ENCODE measurements at regions not wholly inside any gene's neighbourhood (a gene's known extent, or its start where the extent isn't known, plus 50 kb on each side); places are given as distances from the start of the nearest gene placed in this dataset.

GRCh38 chr14:78016532-78016931 lies 153.6 kb upstream of the NRXN3 start:
- Histone ChIP-seq H3K4me1 (no peaks in the 10 kb centered on the region), H3K27ac (replicated peaks) (no peak overlapping the region), H3K36me3 (no peaks in the 10 kb centered on the region), H3K4me3 (no peak overlapping the region), H3K9me3 (replicated peaks) (no peaks in the 10 kb centered on the region), H3K27me3 (ENCODE audit: low read depth) (peaks cover 18% of the 10 kb centered on the region)
- intact Hi-C loops (cut with micrococcal nuclease) = no loop called here
- DNase-seq = no peak
- TF ChIP-seq CTCF (IDR thresholded peaks at IDR 0.05; ENCODE audit: borderline replicate concordance) = no peak

- TF ChIP-seq CTCF (IDR thresholded peaks at IDR 0.05; ENCODE audit: borderline replicate concordance) = no peak
- H3K9me3 ChIP-seq (replicated peaks) = no peaks in the 10 kb centered on the region
- peaks cover 8% of the 10 kb centered on the region for H3K27me3 ChIP-seq (ENCODE audit: low read depth)
- no peak overlapping the region for H3K4me3 ChIP-seq
- DNase-seq = no peak
- H3K27ac ChIP-seq (replicated peaks) = no peak overlapping the region
- no peaks in the 10 kb centered on the region for H3K36me3 ChIP-seq
- intact Hi-C loops (cut with micrococcal nuclease) = no loop called here
- H3K4me1 ChIP-seq = no peaks in the 10 kb centered on the region
These were observed 151.9 kb upstream of the NRXN3 start for GRCh38 chr14:78018283-78018682.

DNA sequence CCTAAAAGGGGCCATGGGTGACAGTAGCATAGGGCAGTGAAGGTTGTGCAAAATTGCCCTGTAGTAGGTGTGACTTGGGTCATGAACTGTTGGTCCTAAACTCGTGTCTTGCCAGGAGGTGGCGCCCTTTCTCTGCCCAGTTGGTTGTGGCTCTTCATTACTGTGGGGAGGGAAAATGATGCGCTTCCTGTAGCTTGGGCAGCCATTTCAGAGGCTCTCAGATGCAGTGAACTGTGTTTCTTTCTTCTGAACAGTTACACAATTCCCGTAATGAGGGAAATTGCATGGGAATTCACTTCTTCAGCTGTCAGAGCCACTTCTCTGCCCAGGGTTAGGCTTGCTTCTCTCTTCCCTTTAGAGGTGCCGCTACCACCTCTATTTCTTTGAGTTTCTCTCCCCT lies 148.1 kb upstream of the NRXN3 start:
- no peaks in the 10 kb centered on the region for H3K4me1 ChIP-seq
- intact Hi-C loops (cut with micrococcal nuclease) = no loop called here

DNA sequence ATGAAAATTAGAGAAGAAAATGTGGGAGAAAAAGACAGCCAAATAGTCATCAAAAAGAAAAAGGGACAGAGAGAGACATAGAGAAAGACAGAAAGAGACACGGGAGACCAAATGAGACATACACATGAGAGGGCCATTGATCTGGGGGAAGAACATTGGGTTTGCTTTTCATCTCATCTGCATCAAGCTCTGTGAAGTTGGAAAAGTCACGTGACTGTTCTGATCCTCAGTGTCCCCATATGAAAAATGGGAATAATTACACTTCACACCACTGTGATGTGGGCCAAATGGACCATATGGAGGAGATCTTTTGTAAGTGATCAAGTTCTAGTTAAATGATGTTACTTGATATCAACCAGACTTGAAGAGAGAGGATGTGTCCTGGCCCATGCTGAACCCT lies 147.1 kb upstream of the NRXN3 start:
- no peak overlapping the region for H3K4me3 ChIP-seq
- DNase-seq = no peak
- H3K9me3 ChIP-seq (replicated peaks) = no peaks in the 10 kb centered on the region
- no peaks in the 10 kb centered on the region for H3K4me1 ChIP-seq
- intact Hi-C loops (cut with micrococcal nuclease) = no loop called here
- peaks cover 18% of the 10 kb centered on the region for H3K27me3 ChIP-seq (ENCODE audit: low read depth)
- TF ChIP-seq CTCF (IDR thresholded peaks at IDR 0.05; ENCODE audit: borderline replicate concordance) = no peak
- H3K27ac ChIP-seq (replicated peaks) = no peak overlapping the region
- H3K36me3 ChIP-seq = no peaks in the 10 kb centered on the region

More for the DNA sequence above, 148.1 kb upstream of the NRXN3 start:
- Histone ChIP-seq H3K27me3 (ENCODE audit: low read depth) (peaks cover 9% of the 10 kb centered on the region), H3K4me3 (no peak overlapping the region), H3K36me3 (no peaks in the 10 kb centered on the region), H3K9me3 (replicated peaks) (no peaks in the 10 kb centered on the region), H3K27ac (replicated peaks) (no peak overlapping the region)
- peak; percentile 22 for DNase-seq
- TF ChIP-seq CTCF (IDR thresholded peaks at IDR 0.05; ENCODE audit: borderline replicate concordance) = peak; percentile 61

DNA sequence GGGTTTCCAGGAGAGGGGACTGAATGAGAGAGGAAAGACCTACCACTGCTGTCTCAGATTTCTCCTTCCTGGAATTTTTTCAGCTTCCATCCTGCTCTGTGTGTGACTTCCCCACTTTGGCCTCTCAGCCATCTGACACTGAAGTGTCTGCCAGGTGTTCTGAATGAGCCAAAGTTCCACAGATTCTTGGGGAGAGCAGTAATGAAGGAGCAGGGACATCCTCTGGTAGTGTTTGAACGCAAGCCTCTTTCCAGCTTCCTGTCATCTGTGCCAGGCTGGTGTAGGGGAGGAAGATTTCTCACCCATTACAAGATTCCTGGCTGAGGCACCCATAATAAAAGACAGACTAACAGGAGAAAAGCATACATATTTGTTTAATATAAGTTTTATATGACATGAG lies 141.7 kb upstream of the NRXN3 start:
- no peaks in the 10 kb centered on the region for H3K9me3 ChIP-seq (replicated peaks)
- TF ChIP-seq CTCF (IDR thresholded peaks at IDR 0.05; ENCODE audit: borderline replicate concordance) = no peak
- no peak overlapping the region for H3K4me3 ChIP-seq
- no peak for DNase-seq
- no peaks in the 10 kb centered on the region for H3K36me3 ChIP-seq
- H3K27ac ChIP-seq (replicated peaks) = no peak overlapping the region
- intact Hi-C loops (cut with micrococcal nuclease) = no loop called here
- H3K27me3 ChIP-seq (ENCODE audit: low read depth) = peaks cover 66% of the 10 kb centered on the region
- H3K4me1 ChIP-seq = no peaks in the 10 kb centered on the region
